ENCODE measurements at regions not wholly inside any gene's neighbourhood (a gene's known extent, or its start where the extent isn't known, plus 50 kb on each side); places are given as distances from the start of the nearest gene placed in this dataset.

GRCh38 chr15:27694506-27695087 is 404.5 kb downstream of the OCA2 start:
- no peaks in the 10 kb centered on the region; a peak in 1 of 4 replicates for H3K4me1 Mint-ChIP-seq
- peak overlapping the region; percentile 46 for H3T11ph ChIP-seq (ENCODE audit: low read length)

More at GRCh38 chr15:27694506-27695087, 404.5 kb downstream of the OCA2 start:
- H2BK20ac ChIP-seq (ENCODE audit: low read depth, low read length, poor library complexity, severe bottlenecking) = peak overlapping the region; percentile 83
- peaks cover 2 to 6% of the 10 kb centered on the region in 2 experiments; a peak in 2 of 5 replicates for H3K9me3 Mint-ChIP-seq
- H3K56ac ChIP-seq (ENCODE audit: insufficient read length, low read depth, low read length) = no peak overlapping the region
- H3K79me2 ChIP-seq (ENCODE audit: insufficient read depth, low read length) = no peaks in the 10 kb centered on the region
- H4K5ac ChIP-seq (ENCODE audit: insufficient read length, low read depth, low read length) = no peak overlapping the region
- no peaks in the 10 kb centered on the region for H3K9me3 ChIP-seq (ENCODE audit: control insufficient read depth, low read depth, low read length)
- H2BK15ac ChIP-seq (ENCODE audit: low read depth, low read length) = no peak overlapping the region
- H4K8ac ChIP-seq (replicated peaks; ENCODE audit: insufficient read length, low read depth, low read length) = no peak overlapping the region
- H3K27ac ChIP-seq (ENCODE audit: insufficient read length, low read depth, low read length) = no peak overlapping the region
- peak overlapping the region; percentile 95 for H3K18ac ChIP-seq (ENCODE audit: insufficient read length, low read depth, low read length)
- H3K23me2 ChIP-seq (ENCODE audit: insufficient read length, low read depth, low read length, poor library complexity, severe bottlenecking) = no peaks in the 10 kb centered on the region
- H4K20me1 ChIP-seq (ENCODE audit: control insufficient read depth, insufficient read depth, insufficient read length) = no peaks in the 10 kb centered on the region
- no peak overlapping the region for H2BK5ac ChIP-seq (ENCODE audit: insufficient read length, low read length)
- no peak overlapping the region for H2AFZ ChIP-seq (ENCODE audit: low read length)
- no CpG with 5 or more reads among the region's 6 CpGs for WGBS (ENCODE audit: extremely low coverage, insufficient read length, low lambda C conversion rate)
- H2AK5ac ChIP-seq (ENCODE audit: insufficient read length, low read length) = no peak overlapping the region
- no peak overlapping the region for H3K4me3 Mint-ChIP-seq
- H2BK120ac ChIP-seq (ENCODE audit: low read depth, low read length, poor library complexity, severe bottlenecking) = peak overlapping the region; percentile 8
- no peak for TF ChIP-seq CTCF (conservative IDR thresholded peaks at IDR 0.05)
- H3K27me3 ChIP-seq (ENCODE audit: insufficient read depth, low read length) = no peaks in the 10 kb centered on the region
- H3K14ac ChIP-seq (ENCODE audit: insufficient read depth, low read length) = peak overlapping the region; percentile 64; the same call in 1 of the 2 replicates
- no peak overlapping the region for H3K4me2 ChIP-seq (ENCODE audit: insufficient read depth, insufficient read length, low read length)
- no peak overlapping the region for H3K9ac ChIP-seq (ENCODE audit: extremely low read depth, insufficient read length, low read length)
- H2BK12ac ChIP-seq (ENCODE audit: insufficient read length, low read depth, low read length) = no peak overlapping the region
- H4K91ac ChIP-seq (ENCODE audit: insufficient read length, low read depth, low read length) = no peak overlapping the region
- DNase-seq = no peak
- H3K79me1 ChIP-seq (ENCODE audit: insufficient read depth, low read depth, low read length, poor library complexity, severe bottlenecking) = no peaks in the 10 kb centered on the region
- no peaks in the 10 kb centered on the region for H3K4me1 ChIP-seq (ENCODE audit: insufficient read depth, low read length)
- no peak overlapping the region for H3K23ac ChIP-seq (ENCODE audit: insufficient read length, low read depth, low read length)
- H3K4ac ChIP-seq (ENCODE audit: low read depth, low read length) = no peak overlapping the region; the same call in 1 of the 2 replicates
- H3K27me3 Mint-ChIP-seq (ENCODE audit: low read depth) = peaks cover 13% of the 10 kb centered on the region
- H3K36me3 Mint-ChIP-seq (ENCODE audit: insufficient read depth in 1 of 3, low read depth in 3 of 3) = peaks cover 0 to 6% (median 0%) of the 10 kb centered on the region in 3 experiments; a peak in 3 of 7 replicates
- no peak overlapping the region for H3K27ac Mint-ChIP-seq
